Lower lobe of right lung (tissue), 2 donors: ENCODE measurements at regions not wholly inside any gene's neighbourhood (a gene's known extent, or its start where the extent isn't known, plus 50 kb on each side); places are given as distances from the start of the nearest gene placed in this dataset.
"Not testable (repeated sequence)": the region's sequence is repeated elsewhere in the genome, so short reads cannot be mapped to it uniquely, and the experiment has no call there.

Source experiments
- ATAC-seq, 2 donors: fragments of 200-7000 bp; cut with Tn5 transposase; one replicate each; pipeline ENCODE4 v1.9.1; 2020 to 2022; ENCODE audit warnings: mild to moderate bottlenecking in 2 of 2, moderate library complexity in 2 of 2
- DNase-seq: peaks from one replicate; pipeline ENCODE4 v3.0.0-alpha.2; 2020
- H3K27ac ChIP-seq: fragments of 200-600 bp; one replicate; pipeline ENCODE4 v1.8.0; 2022
- H3K27me3 ChIP-seq: fragments of 200-600 bp; one replicate; pipeline ENCODE4 v1.8.0; 2022; ENCODE audit warnings: low read depth
- H3K36me3 ChIP-seq: fragments of 200-600 bp; one replicate; pipeline ENCODE4 v1.8.0; 2022; ENCODE audit warnings: mild to moderate bottlenecking
- H3K4me1 ChIP-seq: fragments of 200-600 bp; one replicate; pipeline ENCODE4 v1.8.0; 2022
- H3K4me3 ChIP-seq: fragments of 200-600 bp; one replicate; pipeline ENCODE4 v1.8.0; 2022; ENCODE audit warnings: mild to moderate bottlenecking
- H3K9me3 ChIP-seq: fragments of 200-600 bp; one replicate; pipeline ENCODE4 v1.8.0; 2022
- CTCF ChIP-seq: fragments of 200-600 bp; IDR thresholded peaks from one replicate; pipeline ENCODE4 v1.8.0; 2022; ENCODE audit warnings: antibody characterized with exemption, mild to moderate bottlenecking
- intact Hi-C: fragments of 100-400 bp; cut with DNase I; formaldehyde crosslinking; loops from one replicate; pipeline ENCODE4 v1.11.0; 2022
- donor health status: DM: no; HTN: yes; CAD: no; lungs with severe emphysema.

DNA sequence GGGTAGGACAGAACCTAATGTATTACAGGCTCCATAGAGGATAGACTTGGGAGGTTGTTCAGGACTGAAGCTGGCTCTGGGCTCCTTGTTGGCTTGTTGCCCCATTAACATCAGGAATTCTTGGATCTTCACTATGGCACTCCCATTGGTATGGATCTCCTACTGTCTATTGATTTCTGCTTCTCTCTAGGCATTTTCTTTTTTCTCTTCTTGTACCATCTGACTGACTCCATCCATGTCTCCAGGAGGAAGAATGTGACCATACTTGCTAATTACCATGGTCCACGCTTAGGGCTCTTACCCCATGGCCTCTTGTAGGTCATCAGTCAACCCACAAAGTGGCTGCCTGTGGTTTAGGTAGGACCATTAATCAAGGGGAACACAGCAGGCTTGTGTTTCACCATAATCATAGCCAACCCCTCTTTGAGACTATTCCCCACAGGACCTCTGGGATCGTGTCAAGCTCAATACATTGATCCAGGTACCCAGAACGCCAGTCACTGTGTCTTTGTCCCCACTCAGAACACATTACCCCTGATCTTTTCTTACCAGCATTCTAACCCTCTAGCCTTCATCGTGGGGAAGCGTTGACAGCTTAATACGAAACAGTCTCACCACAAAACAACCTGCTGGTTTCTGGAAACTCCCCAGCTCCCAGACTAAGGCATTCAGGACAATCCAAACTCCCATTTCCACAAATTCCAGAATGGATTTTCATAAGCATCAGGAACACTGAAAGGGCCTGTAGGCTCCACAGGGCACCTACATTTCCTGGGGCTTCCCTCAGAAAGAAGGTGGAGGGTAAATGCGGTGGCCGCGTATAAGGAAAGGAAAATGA lies 97.1 kb downstream of the ETS2 start:
- intact Hi-C loops = no loop called here
- DNase-seq (no peak), ATAC-seq (no peak)
- no peak for TF ChIP-seq CTCF
- Histone ChIP-seq H3K27me3 (no peaks in the 10 kb centered on the region), H3K27ac (no peak overlapping the region), H3K36me3 (no peaks in the 10 kb centered on the region), H3K4me3 (no peak overlapping the region), H3K9me3 (no peaks in the 10 kb centered on the region), H3K4me1 (peaks cover 17% of the 10 kb centered on the region)

DNA sequence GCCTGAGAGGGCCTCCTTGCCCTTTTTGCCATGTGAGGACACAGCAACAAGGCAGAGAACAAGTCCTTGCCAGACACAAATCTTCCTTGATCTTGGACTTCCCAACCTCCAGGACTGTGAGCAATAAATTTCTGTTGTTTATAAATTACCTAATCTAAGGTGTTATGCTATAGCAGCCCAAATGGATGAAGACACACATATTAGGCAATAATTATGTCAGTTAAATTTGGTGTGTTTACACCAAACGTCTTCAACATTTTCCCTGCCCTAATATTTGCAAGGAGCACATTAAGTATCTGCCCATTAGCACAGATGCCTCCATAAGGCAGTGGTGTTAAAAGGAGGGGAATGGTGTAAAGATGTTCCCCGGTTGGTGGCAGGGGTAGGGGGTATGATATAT lies 94.8 kb downstream of the ETS2 start:
- intact Hi-C loops = no loop called here
- Histone ChIP-seq H3K4me3 (no peak overlapping the region), H3K36me3 (no peaks in the 10 kb centered on the region), H3K9me3 (no peaks in the 10 kb centered on the region), H3K27me3 (no peaks in the 10 kb centered on the region), H3K27ac (no peak overlapping the region), H3K4me1 (peaks cover 3% of the 10 kb centered on the region)
- no peak for ATAC-seq
- no peak for TF ChIP-seq CTCF
- no peak for DNase-seq

- intact Hi-C loops, H3K27ac ChIP-seq: not testable (repeated sequence)
Measured at GRCh38 chr21:38899985-38900384, 94.3 kb downstream of the ETS2 start.

DNA sequence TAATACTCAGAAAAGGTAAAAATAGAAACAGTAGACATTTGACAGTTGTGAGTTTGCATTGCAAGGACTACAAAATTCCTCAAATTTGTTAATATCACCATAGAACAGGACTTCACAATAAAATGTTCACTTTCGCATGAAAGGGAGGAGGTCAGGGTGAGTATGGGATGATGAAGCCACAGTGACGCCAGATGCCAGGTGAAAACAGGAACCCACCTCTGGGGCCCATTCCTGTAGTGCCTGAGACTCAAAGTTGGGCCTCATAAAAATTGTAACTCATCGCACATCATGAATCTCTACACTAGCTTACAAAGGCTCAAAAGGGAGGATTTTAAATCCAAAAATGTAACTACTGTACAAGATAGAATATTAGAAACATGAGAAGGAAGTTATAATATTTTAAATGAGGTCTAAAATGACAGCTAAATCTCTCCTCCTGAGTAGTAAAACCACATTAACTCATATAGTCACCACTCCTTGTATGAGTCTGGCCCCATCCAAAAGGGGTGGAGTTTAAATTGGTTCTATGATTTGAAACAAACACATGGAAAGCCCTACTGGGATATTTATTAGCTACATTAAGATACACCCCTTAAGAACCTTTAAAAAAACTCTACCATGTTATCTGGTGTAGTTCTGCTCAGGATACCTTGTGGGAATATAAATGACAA lies 93.7 kb downstream of the ETS2 start:
- peaks cover 3% of the 10 kb centered on the region for H3K4me1 ChIP-seq
- no peak for ATAC-seq
- no peak overlapping the region for H3K27ac ChIP-seq
- no peaks in the 10 kb centered on the region for H3K27me3 ChIP-seq
- intact Hi-C loops = no loop called here
- no peak for TF ChIP-seq CTCF
- no peaks in the 10 kb centered on the region for H3K36me3 ChIP-seq
- H3K9me3 ChIP-seq = no peaks in the 10 kb centered on the region
- H3K4me3 ChIP-seq = no peak overlapping the region
- DNase-seq = no peak

More at GRCh38 chr21:38899985-38900384, 94.3 kb downstream of the ETS2 start:
- H3K4me1 ChIP-seq, H3K4me3 ChIP-seq, ATAC-seq, H3K9me3 ChIP-seq, DNase-seq, H3K36me3 ChIP-seq, H3K27me3 ChIP-seq: not testable (repeated sequence)

DNA sequence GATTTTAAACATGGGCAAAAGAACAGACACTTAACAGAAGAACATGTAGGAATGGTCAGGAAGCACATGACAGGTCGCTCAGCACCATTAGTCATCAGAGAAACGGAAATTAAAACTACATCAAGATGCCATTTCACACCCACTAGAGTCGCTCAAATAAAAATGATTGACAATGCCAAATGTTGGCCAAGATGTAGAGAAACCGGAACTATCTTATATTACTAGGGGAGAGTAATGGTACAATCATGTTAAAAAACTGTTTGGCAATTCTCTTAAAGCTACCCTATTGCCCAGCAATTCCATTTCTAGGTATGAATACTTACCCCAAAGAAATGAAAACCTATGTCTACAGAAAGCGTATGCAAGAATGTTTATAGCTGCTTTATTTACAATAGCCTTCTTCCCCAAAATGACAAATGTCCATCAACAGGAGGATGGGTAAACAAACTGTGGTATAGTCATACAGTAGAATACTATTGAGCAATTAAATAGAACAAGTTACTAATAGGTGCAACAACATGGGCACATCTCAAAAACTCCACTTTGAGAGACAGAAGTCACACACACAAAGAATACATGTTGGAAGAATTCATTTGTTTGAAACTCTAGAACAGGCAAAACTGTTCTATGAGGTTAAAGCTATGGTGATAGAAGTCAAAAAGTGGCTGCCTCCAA lies 92.8 kb downstream of the ETS2 start:
- H3K9me3 ChIP-seq = no peaks in the 10 kb centered on the region
- DNase-seq = no peak
- peak; percentile 82 to 94 for ATAC-seq
- peaks cover 3% of the 10 kb centered on the region for H3K4me1 ChIP-seq
- no peak overlapping the region for H3K27ac ChIP-seq
- H3K36me3 ChIP-seq = no peaks in the 10 kb centered on the region
- no peak for TF ChIP-seq CTCF
- H3K4me3 ChIP-seq = no peak overlapping the region
- no peaks in the 10 kb centered on the region for H3K27me3 ChIP-seq
- intact Hi-C loops = no loop called here
